Activated B cell treated with CpG ODN at 0.5 μM for 24 hours (primary cell): ENCODE measurements at regions not wholly inside any gene's neighbourhood (a gene's known extent, or its start where the extent isn't known, plus 50 kb on each side); places are given as distances from the start of the nearest gene placed in this dataset.

ENCODE experiments used
- ATAC-seq: fragments of 200-7000 bp; cut with Tn5 transposase; one replicate; pipeline ENCODE4 v1.10.0; 2021; ENCODE audit warnings: low read depth, mild to moderate bottlenecking, moderate library complexity
- CTCF ChIA-PET: fragments of 350-600 bp; sonication (Branson Sonifier 250); formaldehyde crosslinking; loops from one replicate; lab custom pipeline; 2021; ENCODE audit warnings: antibody characterized with exemption; lab: Charles Lee
- POLR2A ChIA-PET: fragments of 350-600 bp; sonication (Branson Sonifier 250); formaldehyde crosslinking; loops from one replicate; lab custom pipeline; 2021; ENCODE audit warnings: antibody characterized with exemption; lab: Charles Lee
- DNase-seq: peaks from one replicate; pipeline ENCODE4 v3.0.0; 2022
- H3K27ac Mint-ChIP-seq: one replicate; pipeline ENCODE4 v1.8.0; 2020; ENCODE audit warnings: mixed read lengths
- H3K27me3 Mint-ChIP-seq: one replicate; pipeline ENCODE4 v1.8.0; 2021; ENCODE audit warnings: mixed read lengths
- H3K36me3 Mint-ChIP-seq: one replicate; pipeline ENCODE4 v1.8.0; 2021; ENCODE audit warnings: low read depth, mixed read lengths
- H3K4me1 Mint-ChIP-seq: one replicate; pipeline ENCODE4 v1.8.0; 2021; ENCODE audit warnings: mixed read lengths
- H3K4me3 Mint-ChIP-seq: one replicate; pipeline ENCODE4 v1.8.0; 2020; ENCODE audit warnings: mild to moderate bottlenecking, mixed read lengths
- H3K9me3 Mint-ChIP-seq: one replicate; pipeline ENCODE4 v1.8.0; 2020; ENCODE audit warnings: mixed read lengths
- CTCF ChIP-seq: fragments of 200-600 bp; IDR thresholded peaks from one replicate; pipeline ENCODE4 v1.8.0; 2022; ENCODE audit warnings: antibody characterized with exemption, mild to moderate bottlenecking
- intact Hi-C: fragments of 100-400 bp; cut with micrococcal nuclease; formaldehyde crosslinking; loops from one replicate; pipeline ENCODE4 v1.15.1; 2024

DNA sequence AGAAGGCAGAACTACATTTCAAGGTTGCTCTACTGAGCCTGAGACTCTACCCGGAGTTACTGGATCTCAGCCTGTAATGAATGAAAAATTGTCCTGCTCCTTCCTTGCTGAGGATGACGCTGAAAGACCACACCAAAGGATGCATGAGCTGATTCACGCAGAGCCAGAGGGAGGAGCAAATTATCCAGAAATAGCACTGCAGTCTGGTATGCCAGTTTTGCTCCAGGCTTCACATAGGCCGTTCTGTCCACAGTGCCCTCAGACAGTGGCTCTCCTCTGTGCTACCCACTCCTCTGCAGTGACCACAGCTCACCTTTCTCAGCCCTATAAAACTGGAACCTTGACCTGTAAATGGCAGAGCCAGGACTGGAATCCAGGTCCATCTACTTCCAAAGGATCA, 79.3 kb upstream of the GALNT18 start:
- no peak overlapping the region for H3K4me3 Mint-ChIP-seq
- H3K27me3 Mint-ChIP-seq = peaks cover 15% of the 10 kb centered on the region
- intact Hi-C loops = no loop called here
- no peak for TF ChIP-seq CTCF
- ATAC-seq = no peak
- no peaks in the 10 kb centered on the region for H3K4me1 Mint-ChIP-seq
- CTCF ChIA-PET = no interaction called here
- H3K27ac Mint-ChIP-seq = no peak overlapping the region
- H3K9me3 Mint-ChIP-seq = peaks cover 3% of the 10 kb centered on the region
- H3K36me3 Mint-ChIP-seq = no peaks in the 10 kb centered on the region
- no peak for DNase-seq
- POLR2A ChIA-PET = no interaction called here

DNA sequence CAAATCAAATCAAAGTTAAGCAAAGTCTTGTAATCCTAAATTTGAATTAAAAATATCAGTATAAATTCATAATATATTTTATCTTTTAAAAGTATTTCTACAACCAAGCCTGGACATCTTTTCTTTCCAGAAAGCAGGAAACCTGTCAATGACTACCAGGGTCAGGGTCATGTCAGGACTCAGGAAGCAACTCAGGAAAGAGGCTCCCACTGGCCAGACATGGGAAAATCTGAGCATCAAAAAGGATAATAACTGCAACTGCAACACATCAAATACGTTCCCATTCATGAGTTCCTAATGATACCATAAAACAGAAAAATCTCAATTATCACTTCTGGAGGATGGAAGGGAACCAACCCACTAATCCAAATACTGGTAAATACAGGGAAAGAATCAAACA, 76.0 kb upstream of the GALNT18 start:
- Mint-ChIP-seq H3K27ac (no peak overlapping the region), H3K4me3 (no peak overlapping the region), H3K4me1 (no peaks in the 10 kb centered on the region), H3K9me3 (peaks cover 3% of the 10 kb centered on the region), H3K27me3 (no peaks in the 10 kb centered on the region), H3K36me3 (no peaks in the 10 kb centered on the region)
- CTCF ChIA-PET = no interaction called here
- TF ChIP-seq CTCF = no peak
- no peak for DNase-seq
- intact Hi-C loops = no loop called here
- ATAC-seq = no peak
- POLR2A ChIA-PET = no interaction called here

- Mint-ChIP-seq H3K4me1 (no peaks in the 10 kb centered on the region), H3K27me3 (peaks cover 17% of the 10 kb centered on the region), H3K9me3 (no peaks in the 10 kb centered on the region), H3K4me3 (no peak overlapping the region), H3K27ac (no peak overlapping the region), H3K36me3 (no peaks in the 10 kb centered on the region)
- ATAC-seq (no peak), DNase-seq (no peak)
- TF ChIP-seq CTCF = no peak
- intact Hi-C loops = no loop called here
- CTCF ChIA-PET = no interaction called here
- POLR2A ChIA-PET = no interaction called here
These were observed 69.7 kb upstream of the GALNT18 start for GRCh38 chr11:11691296-11692151.

- no peak for DNase-seq
- POLR2A ChIA-PET = no interaction called here
- intact Hi-C loops = no loop called here
- H3K9me3 Mint-ChIP-seq = no peaks in the 10 kb centered on the region
- H3K27me3 Mint-ChIP-seq = peaks cover 9% of the 10 kb centered on the region
- H3K4me3 Mint-ChIP-seq = no peak overlapping the region
- TF ChIP-seq CTCF = no peak
- no peak overlapping the region for H3K27ac Mint-ChIP-seq
- ATAC-seq = no peak
- no peaks in the 10 kb centered on the region for H3K4me1 Mint-ChIP-seq
- no peaks in the 10 kb centered on the region for H3K36me3 Mint-ChIP-seq
- CTCF ChIA-PET = no interaction called here
These were observed 59.7 kb upstream of the GALNT18 start for GRCh38 chr11:11681536-11681935.

DNA sequence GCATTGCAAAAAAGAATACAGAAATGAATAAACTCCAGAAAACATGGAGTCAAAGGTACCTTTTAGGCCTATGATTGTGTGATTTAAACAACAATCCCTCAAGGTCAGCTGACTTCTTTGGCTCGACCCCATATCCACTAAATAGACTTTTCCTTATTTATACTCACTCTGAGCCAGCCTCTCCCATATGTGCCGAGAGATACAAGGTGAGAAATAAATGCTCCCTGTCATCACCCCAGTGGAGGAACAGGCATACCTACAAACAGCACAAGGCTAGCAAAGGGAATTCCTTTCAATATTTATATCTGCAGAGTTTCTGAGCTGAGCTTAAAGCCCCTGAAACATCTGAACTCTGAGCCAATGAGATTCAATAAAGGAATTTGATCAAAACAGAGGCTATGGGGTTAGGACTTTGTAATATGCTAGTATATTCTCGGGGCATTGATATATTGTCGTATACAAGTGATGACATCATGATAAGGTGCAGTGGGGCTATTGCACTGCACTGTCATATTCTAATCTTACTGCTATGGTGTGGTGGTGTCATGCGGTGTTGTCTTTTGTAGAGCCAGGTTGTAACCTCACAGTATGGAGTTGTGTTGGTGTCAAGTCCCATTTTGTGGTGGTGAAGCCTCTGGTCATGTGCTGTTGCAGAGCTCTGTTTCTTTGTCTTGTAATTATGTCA, 56.0 kb upstream of the GALNT18 start:
- CTCF ChIA-PET = no interaction called here
- TF ChIP-seq CTCF = no peak
- H3K27me3 Mint-ChIP-seq = peaks cover 5% of the 10 kb centered on the region

More for the DNA sequence above, 56.0 kb upstream of the GALNT18 start:
- H3K27ac Mint-ChIP-seq = no peak overlapping the region
- ATAC-seq = no peak
- POLR2A ChIA-PET = interaction anchor here (0.6 kb wide), 1 partner anchor 1784 kb away, joined by 5 read pairs; no protein-coding TSS in a partner anchor
- H3K36me3 Mint-ChIP-seq = no peaks in the 10 kb centered on the region
- H3K4me3 Mint-ChIP-seq = no peak overlapping the region
- H3K4me1 Mint-ChIP-seq = no peaks in the 10 kb centered on the region
- H3K9me3 Mint-ChIP-seq = no peaks in the 10 kb centered on the region
- intact Hi-C loops = no loop called here
- DNase-seq = no peak
